ENCODE measurements at regions not wholly inside any gene's neighbourhood (a gene's known extent, or its start where the extent isn't known, plus 50 kb on each side); places are given as distances from the start of the nearest gene placed in this dataset.
A peak's percentile ranks its signal among the peaks of the same experiment; 100 is the strongest.

DNA sequence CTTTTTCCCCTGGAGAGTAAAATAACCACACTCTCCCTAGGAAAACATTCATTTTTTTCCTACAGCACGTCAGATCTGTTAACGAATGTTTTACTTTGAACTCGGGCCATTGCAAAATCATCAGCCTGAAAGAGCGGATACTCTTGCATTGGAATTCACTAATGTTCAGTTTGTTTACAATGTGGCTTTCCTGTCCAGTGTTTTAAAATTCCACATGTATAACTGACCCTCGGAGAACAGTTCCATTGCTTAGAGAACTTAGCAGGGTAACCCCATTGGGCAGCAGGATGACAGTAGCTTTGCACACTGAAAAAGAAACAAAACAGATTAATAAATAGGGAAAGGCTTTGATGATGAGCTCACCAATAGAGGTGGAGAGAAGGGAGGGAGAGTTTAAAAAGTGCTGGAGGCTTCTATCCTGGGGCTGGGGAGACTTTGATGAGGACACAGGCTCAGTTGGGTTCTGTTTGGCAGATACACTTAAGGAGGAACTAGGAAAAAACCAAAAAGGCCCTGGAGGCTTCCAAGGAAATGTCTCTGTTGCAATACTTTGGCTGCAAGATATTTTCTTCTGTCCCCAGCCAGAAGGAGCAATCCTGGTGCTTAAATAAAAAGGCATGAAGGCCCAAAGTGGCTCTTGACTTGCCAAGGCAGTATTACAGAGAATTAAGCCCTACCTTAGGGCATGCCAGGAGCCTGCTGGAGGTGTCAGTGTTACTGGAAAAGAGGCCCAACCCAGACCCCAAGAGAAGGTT, 143.1 kb downstream of the ARSF start:
- TF ChIP-seq EZH2 (IDR thresholded peaks at IDR 0.05; ENCODE audit: insufficient read depth, poor library complexity, severe bottlenecking) (no peak), EZH2phosphoT487 (IDR thresholded peaks at IDR 0.05; ENCODE audit: insufficient read depth, low read depth) (0 out of 2 replicates have a peak, but pooled peaks have one; percentile 35)

Data from GM23248 (cell line).